ENCODE measurements at regions not wholly inside any gene's neighbourhood (a gene's known extent, or its start where the extent isn't known, plus 50 kb on each side); places are given as distances from the start of the nearest gene placed in this dataset.

DNA sequence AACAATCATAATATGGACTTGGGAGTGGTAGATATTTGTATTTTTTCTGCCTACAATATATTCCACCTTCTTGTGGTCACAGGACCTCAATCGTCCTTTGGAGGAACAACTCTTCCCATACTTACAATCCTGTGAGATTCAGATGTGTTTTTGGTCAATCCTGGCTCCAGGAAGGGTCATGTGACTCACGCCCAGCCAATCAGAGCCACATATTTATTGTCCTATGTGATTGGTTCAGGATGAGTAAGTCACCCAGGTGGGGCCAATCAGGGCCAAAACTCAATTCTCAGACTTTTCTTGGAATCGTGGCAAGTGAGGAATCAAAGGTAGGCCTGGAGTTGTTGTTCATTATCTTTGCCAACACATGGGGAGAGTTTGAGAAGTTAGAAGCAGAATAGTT, 264.9 kb downstream of the SUDS3 start:
- DNase-seq = no peak
- Histone ChIP-seq H3K27me3 (replicated peaks in 1 of 7) (peaks cover 0 to 15% (median 0%) of the 10 kb centered on the region in 7 donors), H3K27ac (no peak overlapping the region), H3K4me3 (no peak overlapping the region), H3K36me3 (no peaks in the 10 kb centered on the region), H3K4me1 (no peaks in the 10 kb centered on the region), H3K9me3 (no peaks in the 10 kb centered on the region)
- WGBS, 5 donors = 57 to 73% (median 64%) methylated on average over 3 of the region's 3 CpGs
- TF ChIP-seq, protein P1, sequence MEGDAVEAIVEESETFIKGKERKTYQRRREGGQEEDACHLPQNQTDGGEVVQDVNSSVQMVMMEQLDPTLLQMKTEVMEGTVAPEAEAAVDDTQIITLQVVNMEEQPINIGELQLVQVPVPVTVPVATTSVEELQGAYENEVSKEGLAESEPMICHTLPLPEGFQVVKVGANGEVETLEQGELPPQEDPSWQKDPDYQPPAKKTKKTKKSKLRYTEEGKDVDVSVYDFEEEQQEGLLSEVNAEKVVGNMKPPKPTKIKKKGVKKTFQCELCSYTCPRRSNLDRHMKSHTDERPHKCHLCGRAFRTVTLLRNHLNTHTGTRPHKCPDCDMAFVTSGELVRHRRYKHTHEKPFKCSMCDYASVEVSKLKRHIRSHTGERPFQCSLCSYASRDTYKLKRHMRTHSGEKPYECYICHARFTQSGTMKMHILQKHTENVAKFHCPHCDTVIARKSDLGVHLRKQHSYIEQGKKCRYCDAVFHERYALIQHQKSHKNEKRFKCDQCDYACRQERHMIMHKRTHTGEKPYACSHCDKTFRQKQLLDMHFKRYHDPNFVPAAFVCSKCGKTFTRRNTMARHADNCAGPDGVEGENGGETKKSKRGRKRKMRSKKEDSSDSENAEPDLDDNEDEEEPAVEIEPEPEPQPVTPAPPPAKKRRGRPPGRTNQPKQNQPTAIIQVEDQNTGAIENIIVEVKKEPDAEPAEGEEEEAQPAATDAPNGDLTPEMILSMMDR (IDR thresholded peaks at IDR 0.05 in 8 of 11, conservative IDR thresholded peaks at IDR 0.05 in 3 of 11) = no peak
- TF ChIP-seq POLR2AphosphoS5 (IDR thresholded peaks at IDR 0.05) (no peak), POLR2A (IDR thresholded peaks at IDR 0.05) (no peak)
- intact Hi-C loops (cut with DNase I; ENCODE audit: low total_unique reads) = no loop called here

GRCh38 chr12:118645219-118645618, 268.9 kb downstream of the SUDS3 start:
- 18 to 27% (median 24%) methylated on average over 3 of the region's 3 CpGs for WGBS, 5 donors
- intact Hi-C loops (cut with DNase I; ENCODE audit: low total_unique reads) = no loop called here
- DNase-seq = no peak

DNA sequence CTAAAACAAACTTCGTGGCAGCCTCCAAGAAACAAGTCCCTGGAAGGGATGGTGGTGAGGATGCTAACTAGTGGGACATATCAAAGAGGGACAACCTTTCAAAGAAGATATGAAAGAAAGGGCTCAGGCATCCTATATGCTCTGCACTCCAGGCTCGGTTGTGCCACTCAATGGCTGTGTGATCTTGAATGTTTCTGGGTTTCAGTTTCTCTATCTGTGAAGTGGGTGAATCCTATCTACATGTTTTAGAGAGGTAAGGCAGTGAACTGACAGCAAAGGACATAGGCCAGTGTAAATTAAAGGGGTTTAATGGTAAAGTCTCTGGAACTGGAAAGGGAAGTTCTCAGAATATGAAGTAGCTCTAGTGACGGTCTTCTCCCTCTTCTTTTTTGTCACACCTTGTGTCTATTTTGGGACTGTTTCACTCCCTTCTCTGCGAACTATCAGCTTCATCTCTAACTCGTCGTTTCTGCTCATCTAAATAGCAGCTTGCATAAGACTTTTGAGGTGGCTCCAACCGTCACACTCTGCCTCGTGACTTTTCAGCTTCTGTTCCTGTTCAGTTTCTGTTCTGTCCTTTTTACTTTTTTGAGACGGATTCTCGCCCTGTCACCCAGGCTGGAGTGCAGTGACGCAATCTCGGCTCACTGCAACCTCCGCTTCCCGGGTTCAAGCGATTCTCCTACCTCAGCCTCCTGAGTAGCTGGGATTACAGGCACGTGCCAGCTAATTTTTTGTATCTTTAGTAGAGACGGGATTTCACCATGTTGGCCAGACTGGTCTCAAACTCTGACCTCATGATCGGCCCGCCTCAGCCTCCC, 273.6 kb downstream of the SUDS3 start:
- WGBS, 5 donors = 83 to 87% (median 85%) methylated on average over 19 of the region's 19 CpGs
- no peak overlapping the region for H3K4me3 ChIP-seq
- TF ChIP-seq POLR2AphosphoS5 (IDR thresholded peaks at IDR 0.05) (no peak), POLR2A (IDR thresholded peaks at IDR 0.05) (no peak)
- TF ChIP-seq, protein P1 (IDR thresholded peaks at IDR 0.05 in 8 of 11, conservative IDR thresholded peaks at IDR 0.05 in 3 of 11) = no peak
- H3K27me3 ChIP-seq (replicated peaks in 1 of 7) = no peaks in the 10 kb centered on the region
- intact Hi-C loops (cut with DNase I; ENCODE audit: low total_unique reads) = no loop called here
- H3K27ac ChIP-seq = no peak overlapping the region
- H3K36me3 ChIP-seq = no peaks in the 10 kb centered on the region
- H3K9me3 ChIP-seq = peaks cover 0 to 8% (median 0%) of the 10 kb centered on the region in 8 donors
- no peaks in the 10 kb centered on the region for H3K4me1 ChIP-seq
- no peak for DNase-seq

More at GRCh38 chr12:118645219-118645618, 268.9 kb downstream of the SUDS3 start:
- no peaks in the 10 kb centered on the region for H3K27me3 ChIP-seq (replicated peaks in 1 of 7)
- H3K4me1 ChIP-seq = no peaks in the 10 kb centered on the region
- H3K27ac ChIP-seq = no peak overlapping the region
- H3K4me3 ChIP-seq = no peak overlapping the region
- TF ChIP-seq, protein P1 (IDR thresholded peaks at IDR 0.05 in 8 of 11, conservative IDR thresholded peaks at IDR 0.05 in 3 of 11) = no peak
- TF ChIP-seq POLR2AphosphoS5 (IDR thresholded peaks at IDR 0.05) (no peak), POLR2A (IDR thresholded peaks at IDR 0.05) (no peak)
- no peaks in the 10 kb centered on the region for H3K9me3 ChIP-seq
- H3K36me3 ChIP-seq = no peaks in the 10 kb centered on the region

DNA sequence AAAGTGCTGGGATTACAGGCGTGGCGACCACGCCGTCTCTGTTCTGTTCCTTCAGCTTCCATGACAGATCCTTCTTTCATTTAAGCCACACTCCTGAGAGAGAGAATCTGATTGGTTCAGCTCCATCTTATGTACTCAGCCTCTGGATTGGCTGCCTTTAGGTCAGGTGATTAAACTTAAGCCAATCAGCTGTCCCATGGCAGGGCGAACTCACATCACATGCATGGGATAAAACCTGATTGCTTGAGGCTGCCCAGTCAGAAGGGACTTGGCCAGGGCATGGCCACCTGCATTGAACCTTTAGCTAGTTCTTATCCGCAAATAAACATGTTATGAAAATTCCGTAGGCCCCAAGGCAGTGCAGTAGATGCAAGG, 274.2 kb downstream of the SUDS3 start:
- no peak for DNase-seq
- H3K27me3 ChIP-seq (replicated peaks in 1 of 7) = no peaks in the 10 kb centered on the region
- WGBS, 5 donors = 87 to 95% (median 93%) methylated on average over 7 of the region's 7 CpGs
- no peak for TF ChIP-seq POLR2A (IDR thresholded peaks at IDR 0.05)
- TF ChIP-seq, protein P1 (IDR thresholded peaks at IDR 0.05 in 8 of 11, conservative IDR thresholded peaks at IDR 0.05 in 3 of 11) = no peak
- TF ChIP-seq POLR2AphosphoS5 (IDR thresholded peaks at IDR 0.05) = no peak
- no peaks in the 10 kb centered on the region for H3K36me3 ChIP-seq
- peaks cover 0 to 8% (median 0%) of the 10 kb centered on the region in 8 donors for H3K9me3 ChIP-seq
- no peak overlapping the region for H3K27ac ChIP-seq
- no peak overlapping the region for H3K4me3 ChIP-seq
- intact Hi-C loops (cut with DNase I; ENCODE audit: low total_unique reads) = no loop called here
- H3K4me1 ChIP-seq = no peaks in the 10 kb centered on the region

All from spleen (tissue), 11 donors.